ENCODE measurements at regions not wholly inside any gene's neighbourhood (a gene's known extent, or its start where the extent isn't known, plus 50 kb on each side); places are given as distances from the start of the nearest gene placed in this dataset.

GRCh38 chr6:164396071-164397047, 913.0 kb downstream of the C6orf118 start:
- TF ChIP-seq CTCF (IDR thresholded peaks at IDR 0.05 in 4 of 5, conservative IDR thresholded peaks at IDR 0.05 in 1 of 5): no peak
- TF ChIP-seq POLR2A (IDR thresholded peaks at IDR 0.05): no peak

Data from gastrocnemius medialis (tissue), 4 donors.